ENCODE measurements at regions not wholly inside any gene's neighbourhood (a gene's known extent, or its start where the extent isn't known, plus 50 kb on each side); places are given as distances from the start of the nearest gene placed in this dataset.

DNA sequence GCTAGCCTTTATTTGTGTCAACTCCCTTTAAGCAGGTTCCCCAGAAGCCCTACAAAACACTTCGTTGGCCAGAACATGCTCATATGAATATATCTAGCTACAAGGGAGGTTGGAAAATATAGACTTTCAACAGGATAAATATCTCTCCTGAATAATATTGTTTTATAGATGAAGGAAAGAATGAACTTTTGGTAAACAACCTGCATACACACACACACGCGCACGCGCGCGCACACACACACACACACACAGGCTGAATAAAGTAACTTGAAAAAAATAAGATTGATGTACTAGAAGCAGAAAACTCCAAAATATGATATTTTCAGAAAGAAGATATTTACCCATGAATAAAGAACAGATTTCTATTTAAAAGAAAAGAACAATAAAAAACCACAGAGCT lies 72.4 kb upstream of the GADL1 start:
- TF ChIP-seq, protein P1, sequence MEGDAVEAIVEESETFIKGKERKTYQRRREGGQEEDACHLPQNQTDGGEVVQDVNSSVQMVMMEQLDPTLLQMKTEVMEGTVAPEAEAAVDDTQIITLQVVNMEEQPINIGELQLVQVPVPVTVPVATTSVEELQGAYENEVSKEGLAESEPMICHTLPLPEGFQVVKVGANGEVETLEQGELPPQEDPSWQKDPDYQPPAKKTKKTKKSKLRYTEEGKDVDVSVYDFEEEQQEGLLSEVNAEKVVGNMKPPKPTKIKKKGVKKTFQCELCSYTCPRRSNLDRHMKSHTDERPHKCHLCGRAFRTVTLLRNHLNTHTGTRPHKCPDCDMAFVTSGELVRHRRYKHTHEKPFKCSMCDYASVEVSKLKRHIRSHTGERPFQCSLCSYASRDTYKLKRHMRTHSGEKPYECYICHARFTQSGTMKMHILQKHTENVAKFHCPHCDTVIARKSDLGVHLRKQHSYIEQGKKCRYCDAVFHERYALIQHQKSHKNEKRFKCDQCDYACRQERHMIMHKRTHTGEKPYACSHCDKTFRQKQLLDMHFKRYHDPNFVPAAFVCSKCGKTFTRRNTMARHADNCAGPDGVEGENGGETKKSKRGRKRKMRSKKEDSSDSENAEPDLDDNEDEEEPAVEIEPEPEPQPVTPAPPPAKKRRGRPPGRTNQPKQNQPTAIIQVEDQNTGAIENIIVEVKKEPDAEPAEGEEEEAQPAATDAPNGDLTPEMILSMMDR (IDR thresholded peaks at IDR 0.05), result no peak
- no peak for TF ChIP-seq POLR2A (IDR thresholded peaks at IDR 0.05)
